Hematopoietic multipotent progenitor cell treated with erythropoietin and hydrocortisone succinate and interleukin-3 and kit ligand, for 4 days (in vitro differentiated cells): ENCODE measurements at regions not wholly inside any gene's neighbourhood (a gene's known extent, or its start where the extent isn't known, plus 50 kb on each side); places are given as distances from the start of the nearest gene placed in this dataset.

Source experiments
- DNase-seq: peaks from one replicate; pipeline ENCODE4 v3.0.0-alpha.2; 2015

- no peak for DNase-seq
Observed at GRCh38 chr7:81648716-81649115, 121.1 kb downstream of the HGF start.

GRCh38 chr7:81645435-81645834 lies 124.4 kb downstream of the HGF start:
- DNase-seq = no peak

- DNase-seq = no peak
Observed at GRCh38 chr7:81641873-81642272, 128.0 kb downstream of the HGF start.

- no peak for DNase-seq
Observed at GRCh38 chr7:81638198-81638597, 131.6 kb downstream of the HGF start.

- no peak for DNase-seq
Observed at GRCh38 chr7:81637534-81637933, 132.3 kb downstream of the HGF start.

GRCh38 chr7:81632418-81632817 lies 137.4 kb downstream of the HGF start:
- no peak for DNase-seq

GRCh38 chr7:81630600-81630999 lies 139.2 kb downstream of the HGF start:
- no peak for DNase-seq

GRCh38 chr7:81629702-81630101 lies 140.1 kb downstream of the HGF start:
- no peak for DNase-seq

- DNase-seq = no peak
Observed at GRCh38 chr7:81628951-81629350, 140.9 kb downstream of the HGF start.

GRCh38 chr7:81627536-81628287 lies 142.1 kb downstream of the HGF start:
- no peak for DNase-seq

GRCh38 chr7:81626008-81626407 lies 143.8 kb downstream of the HGF start:
- DNase-seq = no peak

GRCh38 chr7:81624650-81625631 lies 144.9 kb downstream of the HGF start:
- DNase-seq = no peak

GRCh38 chr7:81624021-81624592 lies 145.7 kb downstream of the HGF start:
- DNase-seq = no peak

GRCh38 chr7:81623251-81623855 lies 146.5 kb downstream of the HGF start:
- no peak for DNase-seq

- no peak for DNase-seq
Observed at GRCh38 chr7:81621893-81622292, 148.0 kb downstream of the HGF start.

- DNase-seq = no peak
Observed at GRCh38 chr7:81618396-81619014, 151.3 kb downstream of the HGF start.

- no peak for DNase-seq
Observed at GRCh38 chr7:81616951-81617350, 152.9 kb downstream of the HGF start.

- no peak for DNase-seq
Observed at GRCh38 chr7:81611805-81612204, 158.0 kb downstream of the HGF start.

- DNase-seq = no peak
Observed at GRCh38 chr7:81611040-81611439, 158.8 kb downstream of the HGF start.

GRCh38 chr7:81608748-81609382 lies 161.0 kb downstream of the HGF start:
- no peak for DNase-seq

GRCh38 chr7:81607987-81608386 lies 161.9 kb downstream of the HGF start:
- DNase-seq = no peak
